ENCODE measurements at regions not wholly inside any gene's neighbourhood (a gene's known extent, or its start where the extent isn't known, plus 50 kb on each side); places are given as distances from the start of the nearest gene placed in this dataset.

DNA sequence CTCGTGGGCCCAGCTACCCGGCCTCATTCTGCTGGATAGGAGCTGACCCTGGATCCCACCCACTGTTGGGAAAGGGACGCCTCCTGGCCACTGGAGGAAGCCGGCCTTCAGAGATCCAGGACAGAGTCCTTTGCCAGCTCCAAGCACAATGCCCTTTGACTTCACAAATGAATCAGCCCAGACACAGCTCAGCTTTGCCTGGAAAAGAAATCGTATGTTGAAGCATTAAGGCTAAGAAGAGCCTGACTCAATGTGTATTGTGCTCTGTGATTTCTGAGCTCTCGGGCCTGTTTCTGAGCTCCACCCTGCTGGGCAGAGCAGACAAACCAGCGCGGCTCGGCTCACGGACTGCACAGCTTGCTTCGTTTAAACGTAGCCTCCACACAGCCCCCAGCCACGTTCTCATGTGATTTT is 162.9 kb upstream of the APCDD1 start:
- peaks cover 8% of the 10 kb centered on the region for H3K27me3 Mint-ChIP-seq (ENCODE audit: low read depth)
- peaks cover 11% of the 10 kb centered on the region for H3K4me1 Mint-ChIP-seq
- H3K36me3 Mint-ChIP-seq (ENCODE audit: low read depth), result no peaks in the 10 kb centered on the region
- H3K4me3 Mint-ChIP-seq, result no peak overlapping the region
- no peak for TF ChIP-seq CTCF (IDR thresholded peaks at IDR 0.05; ENCODE audit: unreplicated experiment in 3 of 3)
- H3K27ac Mint-ChIP-seq, result peak overlapping the region in 1 of 3 experiments; percentile 41
- H3K9me3 Mint-ChIP-seq, result peaks cover 16% of the 10 kb centered on the region

GRCh38 chr18:10293966-10294365 is 160.5 kb upstream of the APCDD1 start:
- Mint-ChIP-seq H3K4me1 (peaks cover 13% of the 10 kb centered on the region), H3K27me3 (ENCODE audit: low read depth) (peaks cover 4% of the 10 kb centered on the region), H3K27ac (no peak overlapping the region), H3K36me3 (ENCODE audit: low read depth) (no peaks in the 10 kb centered on the region), H3K4me3 (no peak overlapping the region), H3K9me3 (peaks cover 5% of the 10 kb centered on the region)
- TF ChIP-seq CTCF (IDR thresholded peaks at IDR 0.05; ENCODE audit: unreplicated experiment in 3 of 3), result no peak

DNA sequence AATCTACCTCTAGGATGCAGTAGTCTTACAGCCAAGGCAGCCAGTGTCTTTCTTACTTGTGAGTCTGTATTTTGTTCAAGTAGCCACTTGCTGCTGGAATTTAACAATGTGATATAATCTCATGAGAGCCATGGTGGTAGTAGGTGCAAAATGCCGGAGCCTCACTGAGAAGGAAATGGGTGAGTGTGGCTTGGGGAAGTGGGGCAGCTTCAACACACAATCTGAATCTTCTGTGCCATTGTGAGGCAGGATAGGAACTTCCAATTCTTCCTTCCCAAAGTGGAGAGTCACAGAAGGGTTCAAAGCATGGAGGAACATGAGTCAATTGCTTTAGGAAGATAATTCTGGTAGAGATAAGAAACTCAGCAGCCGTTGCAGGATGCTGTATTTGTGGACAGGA is 158.7 kb upstream of the APCDD1 start:
- no peak overlapping the region for H3K27ac Mint-ChIP-seq
- TF ChIP-seq CTCF (IDR thresholded peaks at IDR 0.05; ENCODE audit: unreplicated experiment in 3 of 3), result no peak
- H3K4me3 Mint-ChIP-seq, result no peak overlapping the region
- H3K27me3 Mint-ChIP-seq (ENCODE audit: low read depth), result peaks cover 4% of the 10 kb centered on the region
- no peaks in the 10 kb centered on the region for H3K36me3 Mint-ChIP-seq (ENCODE audit: low read depth)
- no peaks in the 10 kb centered on the region for H3K9me3 Mint-ChIP-seq
- peaks cover 18% of the 10 kb centered on the region for H3K4me1 Mint-ChIP-seq

DNA sequence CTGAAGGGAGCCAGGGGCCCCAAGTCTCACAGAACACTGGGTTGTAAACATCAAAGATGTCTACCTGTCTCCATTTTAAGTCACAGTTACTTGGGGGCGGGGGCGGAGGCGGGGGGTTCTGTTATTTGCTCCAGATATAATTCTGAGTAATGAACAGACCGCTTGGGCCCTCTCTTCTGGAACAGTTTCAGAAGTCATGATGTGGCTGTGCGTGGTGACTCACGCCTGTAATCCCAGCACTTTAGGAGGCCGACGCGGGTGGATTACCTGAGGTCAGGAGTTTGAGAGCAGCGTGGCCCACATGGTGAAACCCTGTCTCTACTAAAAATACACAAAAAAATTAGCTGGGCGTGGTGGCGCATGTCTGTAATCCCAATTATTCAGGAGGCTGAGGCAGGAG is 157.9 kb upstream of the APCDD1 start:
- Mint-ChIP-seq H3K27ac (no peak overlapping the region), H3K36me3 (ENCODE audit: low read depth) (no peaks in the 10 kb centered on the region), H3K4me1 (peaks cover 18% of the 10 kb centered on the region), H3K9me3 (no peaks in the 10 kb centered on the region), H3K4me3 (no peak overlapping the region), H3K27me3 (ENCODE audit: low read depth) (peaks cover 4% of the 10 kb centered on the region)
- no peak for TF ChIP-seq CTCF (IDR thresholded peaks at IDR 0.05; ENCODE audit: unreplicated experiment in 3 of 3)

GRCh38 chr18:10297086-10297485 is 157.3 kb upstream of the APCDD1 start:
- Mint-ChIP-seq H3K27me3 (ENCODE audit: low read depth) (peaks cover 4% of the 10 kb centered on the region), H3K4me3 (no peak overlapping the region), H3K4me1 (peaks cover 23% of the 10 kb centered on the region), H3K9me3 (peaks cover 3% of the 10 kb centered on the region), H3K27ac (no peak overlapping the region), H3K36me3 (ENCODE audit: low read depth) (no peaks in the 10 kb centered on the region)
- no peak for TF ChIP-seq CTCF (IDR thresholded peaks at IDR 0.05; ENCODE audit: unreplicated experiment in 3 of 3)

DNA sequence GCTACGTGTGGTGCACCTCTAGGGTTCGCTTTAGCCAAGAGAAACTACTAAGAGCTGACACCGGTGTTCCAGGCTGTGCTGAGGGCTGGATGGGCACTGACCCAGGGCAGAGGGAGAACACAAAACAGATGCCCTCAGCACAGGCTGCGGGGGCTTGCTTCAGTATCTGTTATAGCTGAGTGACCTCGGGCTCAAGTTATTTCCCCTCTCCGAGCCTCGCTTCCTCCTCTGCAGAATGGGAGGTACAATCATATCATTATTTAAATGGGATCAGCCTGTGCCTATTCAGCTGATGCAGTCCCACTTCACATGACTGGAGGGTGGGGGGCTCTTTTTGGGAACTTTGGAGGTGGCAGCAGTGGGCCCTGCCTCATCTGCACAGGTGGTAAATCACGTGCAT is 156.1 kb upstream of the APCDD1 start:
- Mint-ChIP-seq H3K4me1 (peaks cover 23% of the 10 kb centered on the region), H3K27me3 (ENCODE audit: low read depth) (peaks cover 4% of the 10 kb centered on the region), H3K9me3 (peaks cover 3% of the 10 kb centered on the region), H3K27ac (peak overlapping the region in 1 of 3 experiments; percentile 54), H3K4me3 (no peak overlapping the region), H3K36me3 (ENCODE audit: low read depth) (no peaks in the 10 kb centered on the region)
- no peak for TF ChIP-seq CTCF (IDR thresholded peaks at IDR 0.05; ENCODE audit: unreplicated experiment in 3 of 3)

Data from nephron (organoid).